ENCODE measurements at regions not wholly inside any gene's neighbourhood (a gene's known extent, or its start where the extent isn't known, plus 50 kb on each side); places are given as distances from the start of the nearest gene placed in this dataset.

- no peaks in the 10 kb centered on the region for H3K9me3 ChIP-seq (ENCODE audit: insufficient read depth in 2 of 2, low read depth in 1 of 2, low read length in 1 of 2)
- no peak overlapping the region for H3K14ac ChIP-seq (ENCODE audit: insufficient read length)
- no peak overlapping the region for H2BK120ac ChIP-seq (replicated peaks; ENCODE audit: low read depth, low read length)
- no peak overlapping the region for H4K91ac ChIP-seq (replicated peaks; ENCODE audit: insufficient read length, low read length)
- WGBS, 2 experiments (ENCODE audit: extremely low coverage in 1 of 2, insufficient coverage in 1 of 2, insufficient read length in 1 of 2, insufficient replicate concordance in 2 of 2, low coverage in 1 of 2, low lambda C conversion rate in 2 of 2, missing lambda C conversion rate in 1 of 2), result 89% methylated on average over 2 of the region's 2 CpGs; no CpG with 5 or more reads in 1 of the 2 experiments
- no peak overlapping the region for H4K8ac ChIP-seq (ENCODE audit: extremely low read depth, insufficient read depth, low read length)
- no peak overlapping the region for H2BK12ac ChIP-seq (ENCODE audit: low read depth, low read length)
- no peak overlapping the region for H3K4ac ChIP-seq (replicated peaks; ENCODE audit: insufficient read length, low read depth, low read length)
- no peaks in the 10 kb centered on the region; the same call in 1 of the 2 replicates for H3K23me2 ChIP-seq (ENCODE audit: low read depth, low read length)
- H4K20me1 ChIP-seq (replicated peaks in 1 of 2; ENCODE audit: control insufficient read depth in 1 of 2, insufficient read depth in 2 of 2, low read length in 2 of 2), result no peaks in the 10 kb centered on the region
- no peak overlapping the region for H3K56ac ChIP-seq (replicated peaks; ENCODE audit: insufficient read length, low read depth, low read length)
- POLR2A ChIA-PET (ENCODE audit: partially characterized antibody), result no interaction called here
- no peak overlapping the region for H2BK15ac ChIP-seq (ENCODE audit: low read length)
- H4K5ac ChIP-seq (ENCODE audit: insufficient read length, low read depth, low read length), result no peak overlapping the region
- no peaks in the 10 kb centered on the region for H3K4me1 ChIP-seq (replicated peaks in 1 of 4; ENCODE audit: control insufficient read depth in 3 of 4, insufficient read depth in 4 of 4, low read length in 3 of 4)
- no peaks in the 10 kb centered on the region for H3K36me3 ChIP-seq (ENCODE audit: control insufficient read depth in 2 of 4, insufficient read depth in 4 of 4, low read length in 3 of 4)
- H3K9ac ChIP-seq (replicated peaks in 1 of 4; ENCODE audit: extremely low read depth in 1 of 4, low read depth in 3 of 4, low read length in 3 of 4), result no peak overlapping the region
- H3K4me3 ChIP-seq (ENCODE audit: extremely low read depth in 1 of 4, insufficient read depth in 2 of 4, low read depth in 3 of 4, low read length in 4 of 4), result no peak overlapping the region
- H3K27me3 ChIP-seq (replicated peaks in 1 of 4; ENCODE audit: control insufficient read depth in 3 of 4, extremely low read depth in 1 of 4, insufficient read depth in 3 of 4, low read length in 3 of 4), result no peaks in the 10 kb centered on the region
- H3K79me1 ChIP-seq (ENCODE audit: low read depth, low read length), result no peaks in the 10 kb centered on the region
- no peak overlapping the region for H3K27ac ChIP-seq (ENCODE audit: low read depth, low read length)
- no peak overlapping the region for H2AK5ac ChIP-seq (ENCODE audit: low read depth, low read length)
- CTCF ChIA-PET (ENCODE audit: partially characterized antibody), result no interaction called here
- H3K4me2 ChIP-seq (ENCODE audit: insufficient read depth in 1 of 2, low read depth in 2 of 2, low read length in 2 of 2), result no peak overlapping the region
- no peak overlapping the region for H3K23ac ChIP-seq (ENCODE audit: insufficient read length)
- no peak for DNase-seq (ENCODE audit: low read depth in 1 of 2, low spot score in 2 of 2)
- no peak for TF ChIP-seq BRCA1 (IDR thresholded peaks at IDR 0.05; ENCODE audit: low read depth, low read length)
- TF ChIP-seq KDM5A (IDR thresholded peaks at IDR 0.05; ENCODE audit: low read length), result no peak
- TF ChIP-seq EZH2 (IDR thresholded peaks at IDR 0.05; ENCODE audit: low read depth, low read length, severe bottlenecking), result no peak
- H3K18ac ChIP-seq (ENCODE audit: extremely low read depth, low read length), result no peak overlapping the region
- no peak overlapping the region for H2BK20ac ChIP-seq (ENCODE audit: low read length)
- H2AFZ ChIP-seq (ENCODE audit: low read length), result no peak overlapping the region
- H2BK5ac ChIP-seq (ENCODE audit: low read depth, low read length), result no peak overlapping the region
- H3K79me2 ChIP-seq (ENCODE audit: control insufficient read depth in 1 of 2, insufficient read depth in 2 of 2, low read length in 2 of 2), result no peaks in the 10 kb centered on the region
- no peak for FAIRE-seq
These were observed 508.6 kb upstream of the SUCLG2 start for GRCh38 chr3:68163062-68163461.
